ENCODE measurements at regions not wholly inside any gene's neighbourhood (a gene's known extent, or its start where the extent isn't known, plus 50 kb on each side); places are given as distances from the start of the nearest gene placed in this dataset.
A peak's percentile ranks its signal among the peaks of the same experiment; 100 is the strongest.

- Histone ChIP-seq H4K20me1 (ENCODE audit: insufficient read depth, low read length) (no peaks in the 10 kb centered on the region; the same call in 1 of the 2 replicates), H3K4me3 (ENCODE audit: insufficient read depth, low read depth, low read length) (no peak overlapping the region), H4K91ac (ENCODE audit: insufficient read depth, low read depth, low read length) (no peak overlapping the region), H2BK5ac (ENCODE audit: low read depth, low read length, poor library complexity, severe bottlenecking) (no peak overlapping the region), H4K8ac (ENCODE audit: low read depth in 2 of 2, low read length in 2 of 2) (no peak overlapping the region), H3K79me1 (ENCODE audit: low read depth in 1 of 2, low read length in 2 of 2) (no peaks in the 10 kb centered on the region), H3K27ac (ENCODE audit: insufficient read depth, low read length) (no peak overlapping the region), H3K56ac (ENCODE audit: extremely low read depth, insufficient read depth, low read length) (no peak overlapping the region), H2BK20ac (ENCODE audit: low read depth, low read length) (no peak overlapping the region), H3K9me3 (ENCODE audit: control insufficient read depth, insufficient read depth, low read length) (no peaks in the 10 kb centered on the region; the same call in 1 of the 2 replicates), H3K9me1 (ENCODE audit: insufficient read depth, low read length) (no peaks in the 10 kb centered on the region), H3K9ac (ENCODE audit: low read depth, low read length) (no peak overlapping the region), H3K36me3 (ENCODE audit: control insufficient read depth, insufficient read depth, low read length) (no peaks in the 10 kb centered on the region), H2AFZ (replicated peaks; ENCODE audit: low read length, poor library complexity) (no peak overlapping the region), H3K4ac (ENCODE audit: low read depth, low read length) (no peak overlapping the region), H3K4me2 (ENCODE audit: low read depth, low read length) (no peak overlapping the region), H3K18ac (ENCODE audit: low read depth, low read length) (no peak overlapping the region), H3K27me3 (ENCODE audit: control insufficient read depth, insufficient read depth, low read length) (peaks cover 59% of the 10 kb centered on the region), H4K5ac (ENCODE audit: low read depth, low read length) (no peak overlapping the region), H3K14ac (replicated peaks; ENCODE audit: low read depth, low read length) (no peak overlapping the region), H3K23ac (ENCODE audit: low read depth, low read length) (peak overlapping the region; percentile 39; the same call in 1 of the 2 replicates), H2BK120ac (ENCODE audit: low read depth, low read length) (no peak overlapping the region), H2BK15ac (ENCODE audit: low read depth, low read length) (no peak overlapping the region), H2AK5ac (ENCODE audit: low read depth, low read length) (no peak overlapping the region), H3K4me1 (ENCODE audit: control insufficient read depth, insufficient read depth, low read length) (no peaks in the 10 kb centered on the region), H2AK9ac (replicated peaks; ENCODE audit: low read depth, low read length, poor library complexity) (no peak overlapping the region)
- dilution Hi-C loops (cut with HindIII; ENCODE audit: low sequenced_read_pairs, unreplicated experiment) (no loop called here), intact Hi-C loops (cut with micrococcal nuclease) (no loop called here), in situ Hi-C loops (cut with MboI; ENCODE audit: low sequenced_read_pairs) (no loop called here)
- CTCF ChIA-PET, result interaction anchor here (3.2 kb wide), 1 partner anchor 10 kb away, joined by 7 read pairs; no protein-coding TSS in a partner anchor
- DNase-seq, result no peak
- POLR2A ChIA-PET (ENCODE audit: unreplicated experiment), result no interaction called here
- BruUV-seq (replicated peaks), result no TSS peak
- no peak for ATAC-seq (ENCODE audit: low read depth)
- WGBS, 2 experiments (ENCODE audit: extremely low coverage in 2 of 2, insufficient read length in 1 of 2), result 80% methylated on average over 2 of the region's 10 CpGs; no CpG with 5 or more reads in 1 of the 2 experiments
- TF ChIP-seq RCOR1 (IDR thresholded peaks at IDR 0.05; ENCODE audit: insufficient replicate concordance, low read length), result no peak
- no peak for TF ChIP-seq MAFK (IDR thresholded peaks at IDR 0.05; ENCODE audit: low read depth, low read length)
- no peak for TF ChIP-seq ELK1 (IDR thresholded peaks at IDR 0.05; ENCODE audit: borderline replicate concordance, low read depth, low read length)
- TF ChIP-seq MAZ (IDR thresholded peaks at IDR 0.05; ENCODE audit: borderline replicate concordance, low read depth, low read length), result no peak
- no peak for TF ChIP-seq BHLHE40 (IDR thresholded peaks at IDR 0.05; ENCODE audit: low read depth, low read length)
- no peak for TF ChIP-seq NFE2L2 (IDR thresholded peaks at IDR 0.05; ENCODE audit: low read depth, low read length)
Observed at GRCh38 chr1:53402891-53403655, 56.1 kb upstream of the DMRTB1 start.

Data from IMR-90 (cell line).